ENCODE measurements at regions not wholly inside any gene's neighbourhood (a gene's known extent, or its start where the extent isn't known, plus 50 kb on each side); places are given as distances from the start of the nearest gene placed in this dataset.

GRCh38 chr20:6496874-6497273, 270.6 kb upstream of the BMP2 start:
- no peak overlapping the region for H3K4me3 ChIP-seq (ENCODE audit: low read depth, low read length)
- no peak for DNase-seq (ENCODE audit: low read depth)
- no peak for TF ChIP-seq CTCF (IDR thresholded peaks at IDR 0.05; ENCODE audit: insufficient read depth, low read depth, low read length)

GRCh38 chr20:6495907-6496306, 271.6 kb upstream of the BMP2 start:
- no peak for DNase-seq (ENCODE audit: low read depth)
- TF ChIP-seq CTCF (IDR thresholded peaks at IDR 0.05; ENCODE audit: insufficient read depth, low read depth, low read length), result no peak
- H3K4me3 ChIP-seq (ENCODE audit: low read depth, low read length), result no peak overlapping the region

- no peak overlapping the region for H3K4me3 ChIP-seq (ENCODE audit: low read depth, low read length)
- peak; percentile 27 for DNase-seq (ENCODE audit: low read depth)
- TF ChIP-seq CTCF (IDR thresholded peaks at IDR 0.05; ENCODE audit: insufficient read depth, low read depth, low read length), result no peak
These were observed 275.0 kb upstream of the BMP2 start for GRCh38 chr20:6492271-6493055.

- no peak for DNase-seq (ENCODE audit: low read depth)
- no peak for TF ChIP-seq CTCF (IDR thresholded peaks at IDR 0.05; ENCODE audit: insufficient read depth, low read depth, low read length)
- H3K4me3 ChIP-seq (ENCODE audit: low read depth, low read length), result no peak overlapping the region
These were observed 276.6 kb upstream of the BMP2 start for GRCh38 chr20:6490849-6491248.

GRCh38 chr20:6489361-6490171, 277.9 kb upstream of the BMP2 start:
- H3K4me3 ChIP-seq (ENCODE audit: low read depth, low read length), result no peak overlapping the region
- DNase-seq (ENCODE audit: low read depth), result peak; percentile 59
- TF ChIP-seq CTCF (IDR thresholded peaks at IDR 0.05; ENCODE audit: insufficient read depth, low read depth, low read length), result no peak

GRCh38 chr20:6485351-6485750, 282.1 kb upstream of the BMP2 start:
- TF ChIP-seq CTCF (IDR thresholded peaks at IDR 0.05; ENCODE audit: insufficient read depth, low read depth, low read length), result no peak
- no peak overlapping the region for H3K4me3 ChIP-seq (ENCODE audit: low read depth, low read length)
- no peak for DNase-seq (ENCODE audit: low read depth)
